Fibroblast of lung (primary cell): ENCODE measurements at regions not wholly inside any gene's neighbourhood (a gene's known extent, or its start where the extent isn't known, plus 50 kb on each side); places are given as distances from the start of the nearest gene placed in this dataset.
"Not testable (repeated sequence)": the region's sequence is repeated elsewhere in the genome, so short reads cannot be mapped to it uniquely, and the experiment has no call there.

Source experiments
- DNase-seq, 2 donors: peaks; one replicate each; pipeline versions ENCODE4 v3.0.0 to v3.0.0-alpha.2; 2010; ENCODE audit warnings: low read depth in 2 of 2
- H2AFZ ChIP-seq: 2 replicates; pipeline ENCODE4 v1.5.1; 2012; ENCODE audit warnings: low read length, control low read depth, inconsistent platforms
- H3K27ac ChIP-seq: 2 replicates; pipeline ENCODE4 v1.5.1; 2011; ENCODE audit warnings: low read length, control low read depth; ENCODE audit not compliant: insufficient read depth
- H3K27me3 ChIP-seq: 2 replicates; pipeline ENCODE4 v1.5.1; 2011; ENCODE audit warnings: mild to moderate bottlenecking, low read length; ENCODE audit not compliant: control insufficient read depth, insufficient read depth
- H3K36me3 ChIP-seq: 2 replicates; pipeline ENCODE4 v1.5.1; 2011; ENCODE audit warnings: low read length; ENCODE audit not compliant: control insufficient read depth, insufficient read depth
- H3K4me1 ChIP-seq: 2 replicates; pipeline ENCODE4 v1.5.1; 2011; ENCODE audit warnings: low read length; ENCODE audit not compliant: control insufficient read depth, insufficient read depth; ENCODE audit errors: extremely low read depth
- H3K4me2 ChIP-seq: 2 replicates; pipeline ENCODE4 v1.5.1; 2011; ENCODE audit warnings: low read length, control low read depth; ENCODE audit not compliant: insufficient read depth; ENCODE audit errors: extremely low read depth
- H3K4me3 ChIP-seq, 4 experiments: fragments of 200-600 bp in 1 of 4; sonication (generic) in 1 of 4; replicated peaks in 1 of 4; 2 replicates each; pipeline ENCODE4 v1.5.1; 2011 to 2016; ENCODE audit warnings: low read length in 4 of 4, low read depth in 3 of 4, mild to moderate bottlenecking in 3 of 4, control low read depth in 2 of 4, inconsistent platforms in 1 of 4, mixed read lengths in 1 of 4; ENCODE audit not compliant: insufficient read depth in 1 of 4; ENCODE audit errors: control extremely low read depth in 1 of 4
- H3K79me2 ChIP-seq: 2 replicates; pipeline ENCODE4 v1.5.1; 2012; ENCODE audit warnings: mild to moderate bottlenecking, low read length, inconsistent platforms; ENCODE audit not compliant: control insufficient read depth, insufficient read depth
- H3K9ac ChIP-seq: 2 replicates; pipeline ENCODE4 v1.5.1; 2011; ENCODE audit warnings: mild to moderate bottlenecking, low read length, control low read depth; ENCODE audit not compliant: insufficient read depth
- H3K9me3 ChIP-seq: 2 replicates; pipeline ENCODE4 v1.5.1; 2012; ENCODE audit warnings: low read depth, low read length; ENCODE audit not compliant: control insufficient read depth, insufficient read depth
- H4K20me1 ChIP-seq: 2 replicates; pipeline ENCODE4 v1.5.1; 2011; ENCODE audit warnings: low read length; ENCODE audit not compliant: control insufficient read depth, insufficient read depth; ENCODE audit errors: extremely low read depth
- EZH2 ChIP-seq: IDR thresholded peaks from 2 replicates; pipeline ENCODE4 v1.5.1; 2012; ENCODE audit warnings: low read length, control low read depth, mild to moderate bottlenecking; ENCODE audit errors: missing control alignments
- TF ChIP-seq, protein P1 (sequence below), 2 donors: IDR thresholded peaks in 1 of 2; conservative IDR thresholded peaks in 1 of 2; 1 replicate in 1 of 2; 2 replicates in 1 of 2; pipeline ENCODE4 v1.5.1; 2011 to 2012; ENCODE audit warnings: low read length in 2 of 2, control low read depth in 1 of 2, inconsistent platforms in 1 of 2, low read depth in 1 of 2, mild to moderate bottlenecking in 1 of 2

DNA sequence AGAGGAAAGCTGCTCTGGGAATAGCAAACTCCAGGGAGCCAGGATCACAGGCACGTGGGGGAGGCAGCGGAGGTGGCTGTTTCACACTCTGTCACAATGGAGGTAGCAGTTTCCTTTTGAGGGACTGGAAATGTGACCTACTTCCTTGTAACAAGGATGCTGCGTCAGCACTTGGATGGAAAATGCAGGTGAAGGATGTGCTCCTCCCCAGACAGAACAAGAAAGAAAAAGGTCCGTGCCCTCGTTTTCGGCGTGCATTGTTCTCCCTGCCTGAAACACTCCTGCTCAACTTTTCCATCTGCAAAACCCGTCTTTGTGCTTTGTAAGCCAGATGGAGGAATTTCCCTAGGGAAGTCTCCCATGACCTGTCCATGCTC is 55.1 kb upstream of the SH3PXD2B start:
- Histone ChIP-seq H3K36me3 (no peaks in the 10 kb centered on the region), H3K27me3 (no peaks in the 10 kb centered on the region), H2AFZ (no peak overlapping the region), H3K79me2 (no peaks in the 10 kb centered on the region), H3K4me1 (no peaks in the 10 kb centered on the region), H4K20me1 (no peaks in the 10 kb centered on the region), H3K9me3 (no peaks in the 10 kb centered on the region), H3K27ac (no peak overlapping the region), H3K4me2 (no peak overlapping the region), H3K4me3 (no peak overlapping the region), H3K9ac (no peak overlapping the region)
- TF ChIP-seq, protein P1, sequence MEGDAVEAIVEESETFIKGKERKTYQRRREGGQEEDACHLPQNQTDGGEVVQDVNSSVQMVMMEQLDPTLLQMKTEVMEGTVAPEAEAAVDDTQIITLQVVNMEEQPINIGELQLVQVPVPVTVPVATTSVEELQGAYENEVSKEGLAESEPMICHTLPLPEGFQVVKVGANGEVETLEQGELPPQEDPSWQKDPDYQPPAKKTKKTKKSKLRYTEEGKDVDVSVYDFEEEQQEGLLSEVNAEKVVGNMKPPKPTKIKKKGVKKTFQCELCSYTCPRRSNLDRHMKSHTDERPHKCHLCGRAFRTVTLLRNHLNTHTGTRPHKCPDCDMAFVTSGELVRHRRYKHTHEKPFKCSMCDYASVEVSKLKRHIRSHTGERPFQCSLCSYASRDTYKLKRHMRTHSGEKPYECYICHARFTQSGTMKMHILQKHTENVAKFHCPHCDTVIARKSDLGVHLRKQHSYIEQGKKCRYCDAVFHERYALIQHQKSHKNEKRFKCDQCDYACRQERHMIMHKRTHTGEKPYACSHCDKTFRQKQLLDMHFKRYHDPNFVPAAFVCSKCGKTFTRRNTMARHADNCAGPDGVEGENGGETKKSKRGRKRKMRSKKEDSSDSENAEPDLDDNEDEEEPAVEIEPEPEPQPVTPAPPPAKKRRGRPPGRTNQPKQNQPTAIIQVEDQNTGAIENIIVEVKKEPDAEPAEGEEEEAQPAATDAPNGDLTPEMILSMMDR (conservative IDR thresholded peaks at IDR 0.05 in 1 of 2, IDR thresholded peaks at IDR 0.05 in 1 of 2; ENCODE audit: low read depth in 1 of 2, low read length in 2 of 2): no peak
- no peak for TF ChIP-seq EZH2
- no peak for DNase-seq

DNA sequence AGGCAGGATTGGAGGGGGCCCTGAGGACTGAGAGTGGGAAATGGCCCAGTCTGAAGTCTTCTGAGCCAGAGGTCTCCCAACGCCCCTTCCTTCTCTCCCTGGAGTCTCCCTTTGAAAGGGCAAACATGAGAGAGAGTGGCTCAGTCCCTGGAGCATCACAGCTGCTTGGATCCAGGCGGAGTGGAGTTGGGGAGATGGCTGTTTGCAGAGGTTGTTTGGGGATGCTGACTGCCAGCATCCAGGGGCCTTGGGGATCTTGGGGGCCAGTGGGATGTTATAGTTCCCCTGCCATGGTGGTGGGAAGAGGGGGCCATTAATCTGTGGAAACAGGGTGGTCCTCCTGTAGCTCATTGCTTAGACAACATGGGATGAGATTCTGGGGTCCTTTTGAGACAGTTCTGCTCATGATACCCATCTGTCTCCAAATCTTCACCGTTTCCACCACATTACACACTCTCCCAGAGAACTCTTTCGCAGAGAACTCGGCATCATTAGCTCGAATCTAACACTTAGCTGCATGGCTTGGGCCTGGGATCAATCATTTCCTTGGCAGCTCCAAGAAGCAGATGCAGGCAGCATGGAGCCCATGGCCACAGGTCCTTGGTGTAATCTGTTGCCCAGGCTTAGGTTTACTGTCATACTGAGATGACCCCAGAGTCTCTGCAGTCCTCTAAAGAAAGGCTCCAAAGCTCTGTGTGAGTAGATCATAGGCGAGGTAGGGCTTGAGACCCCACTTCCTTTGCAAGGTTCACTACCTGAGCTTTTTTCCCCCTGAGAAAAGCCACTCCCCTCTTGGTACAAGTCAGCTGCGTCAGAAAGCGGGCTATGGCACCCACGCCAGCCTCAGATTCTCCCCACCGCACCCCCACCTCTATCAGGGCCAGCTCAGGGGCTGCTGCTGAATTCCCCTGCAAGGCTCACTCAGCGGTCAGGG is 54.4 kb upstream of the SH3PXD2B start:
- no peaks in the 10 kb centered on the region for H3K9me3 ChIP-seq
- no peaks in the 10 kb centered on the region for H3K36me3 ChIP-seq
- no peak for DNase-seq
- H3K79me2 ChIP-seq: no peaks in the 10 kb centered on the region
- H3K4me3 ChIP-seq: no peak overlapping the region
- H3K9ac ChIP-seq: no peak overlapping the region
- H3K27ac ChIP-seq: no peak overlapping the region
- no peaks in the 10 kb centered on the region for H4K20me1 ChIP-seq
- no peaks in the 10 kb centered on the region for H3K27me3 ChIP-seq
- no peak overlapping the region for H2AFZ ChIP-seq
- TF ChIP-seq, protein P1 (conservative IDR thresholded peaks at IDR 0.05 in 1 of 2, IDR thresholded peaks at IDR 0.05 in 1 of 2; ENCODE audit: low read depth in 1 of 2, low read length in 2 of 2): no peak
- no peak for TF ChIP-seq EZH2
- H3K4me1 ChIP-seq: no peaks in the 10 kb centered on the region
- H3K4me2 ChIP-seq: no peak overlapping the region

DNA sequence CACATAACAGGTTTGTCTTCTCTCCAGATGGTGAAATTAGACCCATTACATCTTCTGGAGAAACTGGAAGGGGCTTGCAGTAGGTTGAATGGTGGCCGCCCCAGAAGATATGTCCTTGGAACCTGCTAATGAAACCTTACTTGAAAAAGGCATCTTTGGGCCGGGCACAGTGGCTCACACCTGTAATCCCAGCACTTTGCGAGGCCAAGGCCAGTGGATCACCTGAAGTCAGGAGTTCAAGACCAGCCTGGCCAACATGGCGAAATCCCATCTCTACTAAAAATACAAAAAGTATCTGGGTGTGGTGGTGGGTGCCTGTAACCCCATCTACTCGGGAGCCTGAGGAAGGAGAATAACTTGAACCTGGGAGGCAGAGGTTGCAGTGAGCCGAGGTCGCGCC is 53.2 kb upstream of the SH3PXD2B start:
- H3K4me1 ChIP-seq, H4K20me1 ChIP-seq, H3K27me3 ChIP-seq, H3K4me2 ChIP-seq, H3K36me3 ChIP-seq, H2AFZ ChIP-seq, H3K9ac ChIP-seq, H3K27ac ChIP-seq, H3K4me3 ChIP-seq, H3K79me2 ChIP-seq, DNase-seq, H3K9me3 ChIP-seq: not testable (repeated sequence)
